Keratinocyte (primary cell): ENCODE measurements at regions not wholly inside any gene's neighbourhood (a gene's known extent, or its start where the extent isn't known, plus 50 kb on each side); places are given as distances from the start of the nearest gene placed in this dataset.

Experiments used
- DNase-seq: peaks from one replicate; pipeline ENCODE4 v3.0.0-alpha.2; 2011; ENCODE audit warnings: low read depth, missing footprints, low spot score
- FAIRE-seq: peaks from 2 replicates; lab custom pipeline; 2011; peaks lifted over from hg19 to GRCh38; lab: Jason Lieb, UNC
- H2AFZ ChIP-seq: 2 replicates; pipeline ENCODE4 v1.6.0; 2012; ENCODE audit warnings: low read length, control low read depth, inconsistent platforms; ENCODE audit not compliant: control insufficient read depth
- H3K27ac ChIP-seq: 2 replicates; pipeline ENCODE4 v1.5.1; 2011; ENCODE audit warnings: low read length; ENCODE audit not compliant: control insufficient read depth, insufficient read depth
- H3K27me3 ChIP-seq: 3 replicates; pipeline ENCODE4 v1.6.0; 2011; ENCODE audit warnings: low read length; ENCODE audit not compliant: control insufficient read depth, insufficient read depth; ENCODE audit errors: extremely low read depth
- H3K36me3 ChIP-seq, 2 experiments: 2 replicates in 1 of 2; 3 replicates in 1 of 2; pipeline ENCODE4 v1.5.1; 2011; ENCODE audit warnings: low read length in 2 of 2, mild to moderate bottlenecking in 1 of 2; ENCODE audit not compliant: control insufficient read depth in 2 of 2, insufficient read depth in 2 of 2; ENCODE audit errors: extremely low read depth in 1 of 2
- H3K4me1 ChIP-seq: 3 replicates; pipeline ENCODE4 v1.5.1; 2011; ENCODE audit warnings: low read length; ENCODE audit not compliant: control insufficient read depth, insufficient read depth; ENCODE audit errors: extremely low read depth
- H3K4me2 ChIP-seq: 3 replicates; pipeline ENCODE4 v1.6.0; 2011; ENCODE audit warnings: low read depth, low read length; ENCODE audit not compliant: control insufficient read depth, insufficient read depth; ENCODE audit errors: extremely low read depth
- H3K4me3 ChIP-seq, 3 experiments: fragments of 200-600 bp in 1 of 3; sonication (generic) in 1 of 3; 2 replicates in 2 of 3; 3 replicates in 1 of 3; pipeline ENCODE4 v1.5.1; 2011 to 2016; ENCODE audit warnings: low read length in 3 of 3, mild to moderate bottlenecking in 3 of 3, control low read depth in 2 of 3, inconsistent platforms in 1 of 3, low read depth in 1 of 3, mixed read lengths in 1 of 3, mixed run types in 1 of 3, moderate library complexity in 1 of 3; ENCODE audit not compliant: control insufficient read depth in 2 of 3, insufficient read depth in 2 of 3; ENCODE audit errors: extremely low read depth in 1 of 3
- H3K79me2 ChIP-seq: 2 replicates; pipeline ENCODE4 v1.6.0; 2012; ENCODE audit warnings: low read length; ENCODE audit not compliant: control insufficient read depth, insufficient read depth
- H3K9ac ChIP-seq: 3 replicates; pipeline ENCODE4 v1.6.0; 2011; ENCODE audit warnings: low read length; ENCODE audit not compliant: control insufficient read depth, insufficient read depth; ENCODE audit errors: extremely low read depth
- H3K9me1 ChIP-seq: 3 replicates; pipeline ENCODE4 v1.6.0; 2011; ENCODE audit warnings: low read length; ENCODE audit not compliant: control insufficient read depth, insufficient read depth; ENCODE audit errors: extremely low read depth
- H3K9me3 ChIP-seq: 2 replicates; pipeline ENCODE4 v1.5.1; 2012; ENCODE audit warnings: low read depth, low read length; ENCODE audit not compliant: control insufficient read depth
- H4K20me1 ChIP-seq: 3 replicates; pipeline ENCODE4 v1.6.0; 2011; ENCODE audit warnings: low read length; ENCODE audit not compliant: control insufficient read depth, insufficient read depth; ENCODE audit errors: extremely low read depth
- EZH2 ChIP-seq: IDR thresholded peaks from one replicate; pipeline ENCODE4 v1.6.1; 2012; ENCODE audit warnings: inconsistent platforms, mild to moderate bottlenecking, low read length, moderate library complexity
- dilution Hi-C: fragments of 300-500 bp; cut with MboI; formaldehyde crosslinking; loops from one replicate; pipeline ENCODE4 v1.7.0; 2020; ENCODE audit warnings: low sequenced_read_pairs; ENCODE audit not compliant: extremely low pct_ligation_motif_present
- TF ChIP-seq, protein P1 (sequence below), 3 experiments: IDR thresholded peaks in 1 of 3; conservative IDR thresholded peaks in 1 of 3; optimal IDR thresholded peaks in 1 of 3; 2 replicates in 2 of 3; 3 replicates in 1 of 3; pipeline versions ENCODE3 to v1.5.1; 2011; ENCODE audit warnings: low read length in 3 of 3, mild to moderate bottlenecking in 3 of 3, moderate library complexity in 2 of 3, control low read depth in 1 of 3, inconsistent platforms in 1 of 3; ENCODE audit not compliant: insufficient read depth in 2 of 3; ENCODE audit errors: extremely low read depth in 1 of 3

DNA sequence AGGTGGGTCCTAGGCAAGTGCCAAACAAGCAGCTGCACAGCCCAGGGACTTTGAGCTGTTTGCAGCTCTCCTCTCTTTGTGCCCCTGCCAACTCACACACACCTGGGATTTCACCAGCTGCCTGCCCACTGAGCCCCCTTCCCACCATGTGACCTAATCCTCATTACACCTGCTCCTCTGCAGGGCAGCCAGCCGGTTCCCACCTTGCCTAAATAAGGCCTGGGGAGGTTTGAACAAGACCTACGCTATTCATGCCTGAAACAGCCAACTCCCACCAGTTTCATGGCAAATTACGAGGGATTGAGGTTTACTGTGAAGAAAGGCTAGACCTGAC, 92.6 kb upstream of the SOX4 start:
- Histone ChIP-seq H3K27me3 (no peaks in the 10 kb centered on the region), H3K4me3 (no peak overlapping the region), H3K4me2 (no peak overlapping the region), H3K4me1 (peaks cover 7% of the 10 kb centered on the region), H3K36me3 (no peaks in the 10 kb centered on the region), H4K20me1 (no peaks in the 10 kb centered on the region), H3K9me1 (no peaks in the 10 kb centered on the region), H3K79me2 (no peaks in the 10 kb centered on the region), H2AFZ (no peak overlapping the region), H3K9ac (no peak overlapping the region), H3K9me3 (no peaks in the 10 kb centered on the region), H3K27ac (no peak overlapping the region)
- FAIRE-seq = no peak
- TF ChIP-seq, protein P1, sequence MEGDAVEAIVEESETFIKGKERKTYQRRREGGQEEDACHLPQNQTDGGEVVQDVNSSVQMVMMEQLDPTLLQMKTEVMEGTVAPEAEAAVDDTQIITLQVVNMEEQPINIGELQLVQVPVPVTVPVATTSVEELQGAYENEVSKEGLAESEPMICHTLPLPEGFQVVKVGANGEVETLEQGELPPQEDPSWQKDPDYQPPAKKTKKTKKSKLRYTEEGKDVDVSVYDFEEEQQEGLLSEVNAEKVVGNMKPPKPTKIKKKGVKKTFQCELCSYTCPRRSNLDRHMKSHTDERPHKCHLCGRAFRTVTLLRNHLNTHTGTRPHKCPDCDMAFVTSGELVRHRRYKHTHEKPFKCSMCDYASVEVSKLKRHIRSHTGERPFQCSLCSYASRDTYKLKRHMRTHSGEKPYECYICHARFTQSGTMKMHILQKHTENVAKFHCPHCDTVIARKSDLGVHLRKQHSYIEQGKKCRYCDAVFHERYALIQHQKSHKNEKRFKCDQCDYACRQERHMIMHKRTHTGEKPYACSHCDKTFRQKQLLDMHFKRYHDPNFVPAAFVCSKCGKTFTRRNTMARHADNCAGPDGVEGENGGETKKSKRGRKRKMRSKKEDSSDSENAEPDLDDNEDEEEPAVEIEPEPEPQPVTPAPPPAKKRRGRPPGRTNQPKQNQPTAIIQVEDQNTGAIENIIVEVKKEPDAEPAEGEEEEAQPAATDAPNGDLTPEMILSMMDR (optimal IDR thresholded peaks at IDR 0.05 in 1 of 3, IDR thresholded peaks at IDR 0.05 in 1 of 3, conservative IDR thresholded peaks at IDR 0.05 in 1 of 3; ENCODE audit: extremely low read depth in 1 of 3, insufficient read depth in 2 of 3, low read length in 3 of 3) = no peak
- no peak for TF ChIP-seq EZH2
- dilution Hi-C loops = no loop called here
- no peak for DNase-seq

DNA sequence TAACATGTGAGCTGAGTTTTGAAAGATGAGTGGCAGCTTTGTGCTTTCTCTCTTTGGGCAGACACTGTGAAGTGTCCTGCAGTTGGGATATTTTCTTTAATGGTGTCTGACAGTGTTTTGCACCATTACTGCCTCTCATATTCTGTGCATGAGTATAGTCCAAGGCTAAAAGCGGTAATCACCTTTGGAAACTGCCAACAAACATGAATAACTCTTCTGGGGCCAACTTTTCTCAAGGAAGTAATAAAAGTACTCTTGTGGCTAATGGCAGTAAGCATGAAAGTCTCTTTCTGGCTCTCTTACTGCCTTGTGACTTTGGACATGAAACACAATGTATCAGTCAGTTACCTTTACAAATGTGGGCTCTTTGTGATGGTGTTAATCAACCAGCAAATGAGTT, 91.7 kb upstream of the SOX4 start:
- TF ChIP-seq EZH2 = no peak
- TF ChIP-seq, protein P1 (optimal IDR thresholded peaks at IDR 0.05 in 1 of 3, IDR thresholded peaks at IDR 0.05 in 1 of 3, conservative IDR thresholded peaks at IDR 0.05 in 1 of 3; ENCODE audit: extremely low read depth in 1 of 3, insufficient read depth in 2 of 3, low read length in 3 of 3) = no peak
- H3K9ac ChIP-seq = no peak overlapping the region
- H3K4me2 ChIP-seq = no peak overlapping the region
- H2AFZ ChIP-seq = no peak overlapping the region
- no peaks in the 10 kb centered on the region for H3K79me2 ChIP-seq
- no peaks in the 10 kb centered on the region for H3K9me1 ChIP-seq
- no peak overlapping the region for H3K27ac ChIP-seq
- H3K9me3 ChIP-seq = no peaks in the 10 kb centered on the region
- peaks cover 13% of the 10 kb centered on the region for H3K4me1 ChIP-seq
- FAIRE-seq (no peak), DNase-seq (no peak)
- no peaks in the 10 kb centered on the region for H3K27me3 ChIP-seq
- no peaks in the 10 kb centered on the region for H4K20me1 ChIP-seq
- dilution Hi-C loops = no loop called here
- H3K36me3 ChIP-seq = no peaks in the 10 kb centered on the region
- H3K4me3 ChIP-seq = no peak overlapping the region
